ENCODE measurements at regions not wholly inside any gene's neighbourhood (a gene's known extent, or its start where the extent isn't known, plus 50 kb on each side); places are given as distances from the start of the nearest gene placed in this dataset.
A peak's percentile ranks its signal among the peaks of the same experiment; 100 is the strongest.

- no peak for DNase-seq
These were observed 797.5 kb upstream of the EEF2KMT start for GRCh38 chr16:5895137-5895536.

- no peak for DNase-seq
These were observed 793.7 kb upstream of the EEF2KMT start for GRCh38 chr16:5891296-5891695.

- DNase-seq, result no peak
These were observed 787.9 kb upstream of the EEF2KMT start for GRCh38 chr16:5885521-5885920.

GRCh38 chr16:5884996-5885395 lies 787.4 kb upstream of the EEF2KMT start:
- DNase-seq, result no peak

GRCh38 chr16:5884339-5884738 lies 786.7 kb upstream of the EEF2KMT start:
- no peak for DNase-seq

- no peak for DNase-seq
These were observed 784.6 kb upstream of the EEF2KMT start for GRCh38 chr16:5882087-5882640.

GRCh38 chr16:5875416-5875815 lies 777.8 kb upstream of the EEF2KMT start:
- no peak for DNase-seq

- no peak for DNase-seq
These were observed 777.3 kb upstream of the EEF2KMT start for GRCh38 chr16:5874899-5875298.

- DNase-seq, result no peak
These were observed 775.6 kb upstream of the EEF2KMT start for GRCh38 chr16:5873221-5873620.

GRCh38 chr16:5870886-5871691 lies 773.5 kb upstream of the EEF2KMT start:
- DNase-seq, result no peak

GRCh38 chr16:5867250-5867649 lies 769.7 kb upstream of the EEF2KMT start:
- no peak for DNase-seq

- peak; percentile 53 for DNase-seq
These were observed 767.6 kb upstream of the EEF2KMT start for GRCh38 chr16:5865236-5865635.

- DNase-seq, result no peak
These were observed 765.5 kb upstream of the EEF2KMT start for GRCh38 chr16:5863071-5863606.

- no peak for DNase-seq
These were observed 764.7 kb upstream of the EEF2KMT start for GRCh38 chr16:5862103-5862840.

GRCh38 chr16:5861241-5861640 lies 763.6 kb upstream of the EEF2KMT start:
- no peak for DNase-seq

GRCh38 chr16:5858180-5858579 lies 760.6 kb upstream of the EEF2KMT start:
- no peak for DNase-seq

- no peak for DNase-seq
These were observed 756.4 kb upstream of the EEF2KMT start for GRCh38 chr16:5854027-5854426.

GRCh38 chr16:5852151-5852550 lies 754.6 kb upstream of the EEF2KMT start:
- no peak for DNase-seq

- no peak for DNase-seq
These were observed 753.9 kb upstream of the EEF2KMT start for GRCh38 chr16:5851393-5851982.

- DNase-seq, result no peak
These were observed 753.2 kb upstream of the EEF2KMT start for GRCh38 chr16:5850632-5851392.

- DNase-seq, result no peak
These were observed 747.5 kb upstream of the EEF2KMT start for GRCh38 chr16:5845046-5845445.

- no peak for DNase-seq
These were observed 744.4 kb upstream of the EEF2KMT start for GRCh38 chr16:5841974-5842373.
